OCI-LY7 (cell line): ENCODE measurements at regions not wholly inside any gene's neighbourhood (a gene's known extent, or its start where the extent isn't known, plus 50 kb on each side); places are given as distances from the start of the nearest gene placed in this dataset.

ENCODE experiments used
- BruUV-seq: library from RNA; stranded (reverse); fragments of 400-500 nt; replicated peaks from 2 replicates; lab custom pipeline; 2021; lab: Mats Ljungman, UMichigan
- CTCF ChIA-PET: fragments of 300-600 bp; sonication (Branson Sonifier 250); formaldehyde crosslinking; loops from one replicate; lab custom pipeline; 2022; ENCODE audit warnings: antibody characterized with exemption; ENCODE audit not compliant: unreplicated experiment; lab: Charles Lee
- POLR2A ChIA-PET: fragments of 300-600 bp; sonication (Branson Sonifier 250); formaldehyde crosslinking; loops from one replicate; lab custom pipeline; 2022; ENCODE audit warnings: antibody characterized with exemption; lab: Charles Lee
- DNase-seq: peaks from one replicate; pipeline ENCODE4 v3.0.0-alpha.2; 2015; ENCODE audit warnings: low spot score
- H2AFZ ChIP-seq: fragments of 200-600 bp; sonication (generic), shearing (Covaris generic); 2 replicates; pipeline ENCODE4 v1.6.1; 2014; ENCODE audit warnings: mild to moderate bottlenecking, antibody characterized with exemption, low read length, moderate library complexity
- H3K27ac ChIP-seq: fragments of 200-600 bp; sonication (generic); 2 replicates; pipeline ENCODE4 v1.5.1; 2014; ENCODE audit warnings: mixed run types, low read depth, mild to moderate bottlenecking, moderate library complexity, low read length, inconsistent platforms; ENCODE audit not compliant: poor library complexity, severe bottlenecking
- H3K36me3 ChIP-seq: fragments of 200-600 bp; sonication (generic); 2 replicates; pipeline ENCODE4 v1.6.1; 2014; ENCODE audit warnings: mild to moderate bottlenecking, antibody characterized with exemption, low read length, moderate library complexity, mixed read lengths; ENCODE audit not compliant: insufficient read depth
- H3K4me1 ChIP-seq: fragments of 200-600 bp; sonication (generic); 2 replicates; pipeline ENCODE4 v1.5.1; 2014; ENCODE audit warnings: mild to moderate bottlenecking, low read length; ENCODE audit not compliant: insufficient read depth, poor library complexity, severe bottlenecking
- H3K4me2 ChIP-seq: fragments of 200-600 bp; sonication (generic); 2 replicates; pipeline ENCODE4 v1.6.1; 2014; ENCODE audit warnings: mild to moderate bottlenecking, low read length
- H3K4me3 ChIP-seq: fragments of 200-600 bp; sonication (generic); 2 replicates; pipeline ENCODE4 v1.5.1; 2014; ENCODE audit warnings: mild to moderate bottlenecking, low read depth, low read length; ENCODE audit not compliant: poor library complexity, severe bottlenecking
- H3K79me2 ChIP-seq: fragments of 200-600 bp; sonication (generic); 2 replicates; pipeline ENCODE4 v1.6.1; 2016; ENCODE audit warnings: low read depth, mild to moderate bottlenecking, low read length, moderate library complexity, mixed read lengths; ENCODE audit not compliant: insufficient read depth
- H3K9me2 ChIP-seq: fragments of 200-600 bp; sonication (generic); 2 replicates; pipeline ENCODE4 v1.6.1; 2016; ENCODE audit warnings: mild to moderate bottlenecking, low read length, mixed read lengths; ENCODE audit not compliant: insufficient read depth
- H3K9me3 ChIP-seq: fragments of 200-600 bp; sonication (generic); 2 replicates; pipeline ENCODE4 v1.6.1; 2014; ENCODE audit warnings: mild to moderate bottlenecking, mixed run types, low read length, mixed read lengths
- H4K20me1 ChIP-seq: fragments of 200-600 bp; sonication (generic); 2 replicates; pipeline ENCODE4 v1.6.1; 2014; ENCODE audit warnings: mild to moderate bottlenecking, antibody characterized with exemption, low read length, moderate library complexity, mixed read lengths; ENCODE audit not compliant: insufficient read depth
- CTCF ChIP-seq: fragments of 200-600 bp; sonication (generic); conservative IDR thresholded peaks from 2 replicates; pipeline ENCODE4 v1.5.1; 2014; ENCODE audit warnings: mild to moderate bottlenecking, antibody characterized with exemption, low read length, moderate library complexity, mixed read lengths
- EZH2phosphoT487 ChIP-seq: fragments of 200-600 bp; sonication (generic); IDR thresholded peaks from 2 replicates; pipeline ENCODE4 v1.6.1; 2018; ENCODE audit warnings: low read depth, borderline replicate concordance, mild to moderate bottlenecking, mixed run types, antibody characterized with exemption, low read length, moderate library complexity, mixed read lengths
- intact Hi-C: fragments of 100-400 bp; cut with micrococcal nuclease; formaldehyde crosslinking; loops from one replicate; pipeline ENCODE4 v1.10.0; 2022; ENCODE audit not compliant: unreplicated experiment

GRCh38 chr4:81758574-81759264, 287.0 kb upstream of the RASGEF1B start:
- CTCF ChIA-PET = no interaction called here
- no peaks in the 10 kb centered on the region for H3K9me3 ChIP-seq
- H3K36me3 ChIP-seq = no peaks in the 10 kb centered on the region
- no peaks in the 10 kb centered on the region for H3K9me2 ChIP-seq
- H3K27ac ChIP-seq = no peak overlapping the region
- no peaks in the 10 kb centered on the region for H3K4me1 ChIP-seq
- H3K4me2 ChIP-seq = no peak overlapping the region
- H4K20me1 ChIP-seq = no peaks in the 10 kb centered on the region
- TF ChIP-seq CTCF = no peak
- no peak for TF ChIP-seq EZH2phosphoT487
- POLR2A ChIA-PET = interaction anchor here (0.6 to 1.5 kb wide), 8 partner anchors 16 to 498 kb away, joined by 3 to 8 read pairs (median 3); partner anchors contain the start of gene RASGEF1B
- H2AFZ ChIP-seq = no peak overlapping the region
- intact Hi-C loops = no loop called here
- no peak for DNase-seq
- no peak overlapping the region for H3K4me3 ChIP-seq
- no TSS peak for BruUV-seq
- no peaks in the 10 kb centered on the region for H3K79me2 ChIP-seq

GRCh38 chr4:81757691-81758090, 286.0 kb upstream of the RASGEF1B start:
- no peaks in the 10 kb centered on the region for H3K9me3 ChIP-seq
- H3K4me2 ChIP-seq = no peak overlapping the region
- H4K20me1 ChIP-seq = no peaks in the 10 kb centered on the region
- H3K9me2 ChIP-seq = no peaks in the 10 kb centered on the region
- intact Hi-C loops = no loop called here
- no peaks in the 10 kb centered on the region for H3K4me1 ChIP-seq
- no peak overlapping the region for H3K4me3 ChIP-seq
- CTCF ChIA-PET = no interaction called here
- POLR2A ChIA-PET = interaction anchor here (0.7 to 1.7 kb wide), 6 partner anchors 8 to 193 kb away, joined by 3 to 5 read pairs (median 4); no protein-coding TSS in a partner anchor
- no peak for DNase-seq
- no peaks in the 10 kb centered on the region for H3K79me2 ChIP-seq
- no peak overlapping the region for H2AFZ ChIP-seq
- no peak for TF ChIP-seq CTCF
- TF ChIP-seq EZH2phosphoT487 = no peak
- H3K36me3 ChIP-seq = no peaks in the 10 kb centered on the region
- no peak overlapping the region for H3K27ac ChIP-seq
- no TSS peak for BruUV-seq

- DNase-seq = no peak
- CTCF ChIA-PET = no interaction called here
- no peaks in the 10 kb centered on the region for H3K79me2 ChIP-seq
These were observed 285.3 kb upstream of the RASGEF1B start for GRCh38 chr4:81756973-81757372.

More at GRCh38 chr4:81756973-81757372, 285.3 kb upstream of the RASGEF1B start:
- no peaks in the 10 kb centered on the region for H3K36me3 ChIP-seq
- H3K9me2 ChIP-seq = no peaks in the 10 kb centered on the region
- no peak overlapping the region for H3K4me3 ChIP-seq
- H4K20me1 ChIP-seq = no peaks in the 10 kb centered on the region
- TF ChIP-seq CTCF (no peak), EZH2phosphoT487 (no peak)
- H3K4me1 ChIP-seq = no peaks in the 10 kb centered on the region
- no peak overlapping the region for H3K27ac ChIP-seq
- no peaks in the 10 kb centered on the region for H3K9me3 ChIP-seq
- H3K4me2 ChIP-seq = no peak overlapping the region
- intact Hi-C loops = no loop called here
- POLR2A ChIA-PET = interaction anchor here (1.0 to 1.7 kb wide), 3 partner anchors 9 to 20 kb away, joined by 4 to 5 read pairs (median 5); no protein-coding TSS in a partner anchor
- no TSS peak for BruUV-seq
- no peak overlapping the region for H2AFZ ChIP-seq
